Activated effector memory CD4-positive, alpha-beta T cell treated with anti-CD3 and anti-CD28 coated beads, Interleukin-2, amount 50 U/mL, for 16 hours (primary cell): ENCODE measurements at regions not wholly inside any gene's neighbourhood (a gene's known extent, or its start where the extent isn't known, plus 50 kb on each side); places are given as distances from the start of the nearest gene placed in this dataset.
A peak's percentile ranks its signal among the peaks of the same experiment; 100 is the strongest.

Experiments
- DNase-seq: peaks from one replicate; pipeline ENCODE4 v3.0.0-alpha.2; 2020

GRCh38 chr14:76974365-76974764 is 54.1 kb downstream of the IRF2BPL start:
- no peak for DNase-seq

- DNase-seq = no peak
Observed at GRCh38 chr14:76971549-76971948, 57.0 kb downstream of the IRF2BPL start.

- DNase-seq = no peak
Observed at GRCh38 chr14:76968621-76969063, 59.9 kb downstream of the IRF2BPL start.

GRCh38 chr14:76967788-76968187 is 60.7 kb downstream of the IRF2BPL start:
- DNase-seq = no peak

GRCh38 chr14:76965232-76965631 is 63.3 kb downstream of the IRF2BPL start:
- no peak for DNase-seq

GRCh38 chr14:76964695-76965094 is 63.8 kb downstream of the IRF2BPL start:
- DNase-seq = no peak

- DNase-seq = no peak
Observed at GRCh38 chr14:76963372-76963771, 65.1 kb downstream of the IRF2BPL start.

- no peak for DNase-seq
Observed at GRCh38 chr14:76962303-76962660, 66.2 kb downstream of the IRF2BPL start.

- peak; percentile 98 for DNase-seq
Observed at GRCh38 chr14:76961631-76962302, 66.7 kb downstream of the IRF2BPL start.

- DNase-seq = no peak
Observed at GRCh38 chr14:76958980-76959710, 69.4 kb downstream of the IRF2BPL start.

- no peak for DNase-seq
Observed at GRCh38 chr14:76958020-76958979, 70.2 kb downstream of the IRF2BPL start.

- no peak for DNase-seq
Observed at GRCh38 chr14:76957224-76957891, 71.2 kb downstream of the IRF2BPL start.

- peak; percentile 95 for DNase-seq
Observed at GRCh38 chr14:76956316-76957090, 72.0 kb downstream of the IRF2BPL start.

GRCh38 chr14:76955575-76956315 is 72.8 kb downstream of the IRF2BPL start:
- peak; percentile 84 for DNase-seq

GRCh38 chr14:76954394-76955190 is 73.9 kb downstream of the IRF2BPL start:
- DNase-seq = no peak

- peak; percentile 80 for DNase-seq
Observed at GRCh38 chr14:76953311-76953945, 75.1 kb downstream of the IRF2BPL start.

- no peak for DNase-seq
Observed at GRCh38 chr14:76951166-76951565, 77.3 kb downstream of the IRF2BPL start.

- DNase-seq = no peak
Observed at GRCh38 chr14:76950055-76951020, 78.2 kb downstream of the IRF2BPL start.

- no peak for DNase-seq
Observed at GRCh38 chr14:76948976-76949375, 79.5 kb downstream of the IRF2BPL start.
